DMS153 treated with DMSO at 0.1 percent for 48 hours (cell line): ENCODE measurements at regions not wholly inside any gene's neighbourhood (a gene's known extent, or its start where the extent isn't known, plus 50 kb on each side); places are given as distances from the start of the nearest gene placed in this dataset.
A peak's percentile ranks its signal among the peaks of the same experiment; 100 is the strongest.

Experiments
- DNase-seq: peaks from one replicate; lab custom pipeline; 2025; ENCODE audit not compliant: unreplicated experiment; lab: John Stamatoyannopoulos, UW

- no peak for DNase-seq
Measured at GRCh38 chr2:234438305-234438977, 58.4 kb downstream of the ARL4C start.

GRCh38 chr2:234437642-234438304 lies 59.1 kb downstream of the ARL4C start:
- DNase-seq: peak; percentile 81

- no peak for DNase-seq
Measured at GRCh38 chr2:234436482-234436837, 60.4 kb downstream of the ARL4C start.

GRCh38 chr2:234435836-234436481 lies 60.9 kb downstream of the ARL4C start:
- no peak for DNase-seq

- DNase-seq: no peak
Measured at GRCh38 chr2:234433201-234433600, 63.7 kb downstream of the ARL4C start.

GRCh38 chr2:234430871-234431270 lies 66.0 kb downstream of the ARL4C start:
- no peak for DNase-seq

GRCh38 chr2:234429265-234429664 lies 67.6 kb downstream of the ARL4C start:
- DNase-seq: no peak

- DNase-seq: no peak
Measured at GRCh38 chr2:234427081-234428061, 69.5 kb downstream of the ARL4C start.

GRCh38 chr2:234426616-234427015 lies 70.3 kb downstream of the ARL4C start:
- DNase-seq: no peak

GRCh38 chr2:234425639-234426603 lies 71.0 kb downstream of the ARL4C start:
- DNase-seq: no peak

- DNase-seq: no peak
Measured at GRCh38 chr2:234423884-234424283, 73.0 kb downstream of the ARL4C start.

GRCh38 chr2:234422981-234423431 lies 73.9 kb downstream of the ARL4C start:
- no peak for DNase-seq

GRCh38 chr2:234422273-234422732 lies 74.6 kb downstream of the ARL4C start:
- DNase-seq: no peak

- DNase-seq: no peak
Measured at GRCh38 chr2:234420408-234420807, 76.5 kb downstream of the ARL4C start.

GRCh38 chr2:234419726-234420125 lies 77.2 kb downstream of the ARL4C start:
- no peak for DNase-seq

GRCh38 chr2:234415706-234416105 lies 81.2 kb downstream of the ARL4C start:
- DNase-seq: no peak

GRCh38 chr2:234414596-234414995 lies 82.3 kb downstream of the ARL4C start:
- DNase-seq: no peak

GRCh38 chr2:234412726-234413125 lies 84.2 kb downstream of the ARL4C start:
- DNase-seq: no peak

GRCh38 chr2:234411793-234412192 lies 85.1 kb downstream of the ARL4C start:
- no peak for DNase-seq

GRCh38 chr2:234410526-234410925 lies 86.4 kb downstream of the ARL4C start:
- DNase-seq: no peak
